Uterus (tissue), 2 donors: ENCODE measurements at regions not wholly inside any gene's neighbourhood (a gene's known extent, or its start where the extent isn't known, plus 50 kb on each side); places are given as distances from the start of the nearest gene placed in this dataset.

Experiments
- CTCF ChIP-seq, 4 experiments: fragments of 200-600 bp in 2 of 4; fragments of 450-650 bp in 2 of 4; sonication (generic) in 2 of 4; IDR thresholded peaks; one replicate each; pipeline ENCODE4 v1.5.1; 2016 to 2019; ENCODE audit warnings: antibody characterized with exemption in 4 of 4, mild to moderate bottlenecking in 2 of 4, moderate library complexity in 1 of 4
- POLR2A ChIP-seq, 2 donors: fragments of 450-650 bp; IDR thresholded peaks; one replicate each; pipeline ENCODE4 v1.6.1; 2016; ENCODE audit warnings: antibody characterized with exemption in 2 of 2, mild to moderate bottlenecking in 1 of 2, moderate library complexity in 1 of 2

- no peak for TF ChIP-seq CTCF (IDR thresholded peaks at IDR 0.05)
- no peak for TF ChIP-seq POLR2A (IDR thresholded peaks at IDR 0.05)
These were observed 310.0 kb downstream of the CNTN3 start for GRCh38 chr3:74304424-74304823.
